GDM1 (cell line): ENCODE measurements at regions not wholly inside any gene's neighbourhood (a gene's known extent, or its start where the extent isn't known, plus 50 kb on each side); places are given as distances from the start of the nearest gene placed in this dataset.

Experiments used
- DNase-seq: peaks from one replicate; lab custom pipeline; 2025; lab: John Stamatoyannopoulos, UW

DNA sequence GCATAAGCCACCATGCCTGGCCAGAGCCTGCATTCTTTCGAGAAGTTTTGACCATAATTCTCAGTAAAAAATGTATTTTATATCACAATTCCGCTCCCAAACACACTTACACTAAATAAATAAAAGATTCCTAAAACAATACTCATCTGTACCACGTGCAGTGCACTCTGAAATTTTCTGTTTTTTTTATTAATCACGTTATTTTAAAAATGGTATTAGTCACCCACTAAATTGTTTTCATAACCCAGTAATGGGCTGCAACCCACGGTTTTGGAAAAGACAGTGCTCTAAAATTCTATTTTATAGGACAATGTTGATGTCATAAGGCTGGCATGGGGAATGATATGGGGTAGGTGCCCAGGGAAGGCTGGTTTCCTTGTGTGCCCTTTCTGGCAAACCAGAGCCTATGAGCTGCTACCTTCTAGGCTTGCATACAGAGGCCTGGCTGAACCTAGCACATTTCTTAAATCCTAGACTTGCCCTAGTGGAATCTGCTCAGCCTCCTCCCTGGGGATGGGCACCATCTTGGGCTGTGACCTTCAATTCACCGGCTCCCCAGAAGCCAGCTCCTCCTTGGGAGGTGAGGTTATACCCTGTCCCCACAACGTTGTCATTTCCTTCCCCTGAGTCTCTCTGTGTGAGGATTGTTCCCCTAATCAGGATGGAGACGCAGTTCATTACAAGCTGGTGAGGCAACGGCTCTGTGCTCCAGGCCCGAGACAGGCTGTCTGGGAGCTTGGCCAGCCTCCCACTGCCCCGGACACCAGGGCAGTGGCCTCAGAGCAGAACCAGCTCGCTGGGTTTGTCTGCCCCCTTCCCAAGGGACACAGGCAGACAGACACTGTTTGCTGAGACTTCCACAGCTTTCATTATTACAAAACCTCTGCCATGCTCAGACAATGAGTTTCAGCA, 116.5 kb upstream of the NAV2 start:
- no peak for DNase-seq

DNA sequence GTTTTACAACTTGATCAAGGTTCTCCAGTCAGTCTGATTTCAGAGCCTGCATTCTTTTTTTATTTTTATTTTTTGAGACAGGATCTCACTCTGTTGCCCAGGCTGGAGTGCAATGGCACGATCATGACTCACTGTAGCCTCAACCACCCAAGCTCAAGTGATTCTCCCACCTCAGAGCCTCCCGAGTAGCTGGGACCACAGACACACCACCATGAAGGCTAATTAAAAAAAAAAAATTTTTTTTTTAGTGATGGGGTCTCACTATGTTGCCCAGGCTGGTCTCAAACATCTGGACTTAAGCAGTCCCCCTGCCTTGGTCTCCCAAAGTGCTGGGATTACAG, 117.2 kb upstream of the NAV2 start:
- DNase-seq, result no peak

DNA sequence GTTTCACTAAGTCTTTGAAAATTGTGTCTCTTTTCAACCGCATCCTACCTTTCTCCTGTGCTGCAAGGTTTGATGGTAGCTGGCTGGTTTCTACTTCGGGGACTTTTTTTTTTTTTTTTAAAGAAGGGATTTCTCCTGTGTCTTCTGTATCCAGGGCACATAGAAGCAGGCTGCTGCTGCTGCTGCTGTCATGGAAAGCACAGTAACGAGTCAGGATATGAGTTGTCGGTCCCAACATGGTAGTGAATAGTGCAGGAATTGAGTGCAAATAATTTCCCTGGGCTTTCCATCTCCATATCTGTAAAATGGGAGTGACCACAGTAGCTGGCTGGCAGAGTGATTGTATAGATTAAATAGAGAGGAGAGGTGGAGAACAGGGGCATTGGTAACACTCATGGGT, 118.3 kb upstream of the NAV2 start:
- DNase-seq, result no peak

DNA sequence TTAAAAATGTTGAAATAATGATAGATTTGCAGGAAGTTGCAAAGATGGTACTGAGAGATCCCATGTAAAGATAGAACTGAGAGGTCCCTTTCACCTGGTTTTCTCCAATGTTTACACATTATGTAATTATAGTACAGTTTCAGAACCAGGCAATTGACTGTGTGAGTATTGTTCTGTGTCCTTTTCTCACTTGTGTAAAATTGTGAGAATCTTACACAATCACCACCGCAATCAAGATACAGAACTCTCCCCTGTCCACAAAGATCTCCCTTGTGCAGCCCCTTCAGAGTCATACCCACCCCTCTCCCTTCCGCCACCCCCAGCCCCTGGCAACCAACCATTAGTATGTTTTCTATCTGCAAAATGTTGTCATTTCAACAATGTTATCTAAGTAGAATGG, 119.8 kb upstream of the NAV2 start:
- DNase-seq, result no peak

DNA sequence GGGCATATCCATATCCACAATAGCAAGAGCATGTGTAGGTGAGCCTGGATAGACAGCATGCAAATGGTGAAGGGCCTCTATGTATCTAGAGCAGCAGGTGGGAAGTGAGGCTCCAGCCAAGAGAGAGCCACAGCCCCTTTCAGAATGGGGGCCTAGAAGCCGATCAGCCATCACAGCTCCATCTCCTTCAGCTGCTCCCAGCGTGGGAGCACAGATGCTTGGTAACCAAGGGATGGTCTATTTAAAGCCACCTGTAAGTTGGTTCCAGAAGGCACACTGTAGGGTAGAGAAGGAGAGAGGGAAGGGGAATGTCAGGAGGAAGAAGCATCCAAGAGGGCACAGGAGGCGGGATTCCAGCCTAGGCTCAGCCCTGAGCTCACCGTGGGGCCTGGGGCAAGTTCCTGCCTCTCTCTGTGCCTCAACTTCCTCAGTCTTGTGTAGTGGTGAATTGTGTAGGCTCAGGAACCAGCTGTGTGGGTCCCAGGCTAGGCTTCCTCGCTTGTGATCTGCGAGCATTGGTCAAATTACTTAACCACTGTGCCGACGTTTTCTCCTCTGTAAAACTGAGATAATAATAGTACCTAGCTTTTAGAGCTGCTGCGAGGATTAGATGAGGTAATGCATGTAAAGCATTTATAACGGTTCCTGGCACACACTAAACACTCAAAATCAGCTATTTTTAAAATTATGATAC, 122.9 kb upstream of the NAV2 start:
- DNase-seq, result no peak

DNA sequence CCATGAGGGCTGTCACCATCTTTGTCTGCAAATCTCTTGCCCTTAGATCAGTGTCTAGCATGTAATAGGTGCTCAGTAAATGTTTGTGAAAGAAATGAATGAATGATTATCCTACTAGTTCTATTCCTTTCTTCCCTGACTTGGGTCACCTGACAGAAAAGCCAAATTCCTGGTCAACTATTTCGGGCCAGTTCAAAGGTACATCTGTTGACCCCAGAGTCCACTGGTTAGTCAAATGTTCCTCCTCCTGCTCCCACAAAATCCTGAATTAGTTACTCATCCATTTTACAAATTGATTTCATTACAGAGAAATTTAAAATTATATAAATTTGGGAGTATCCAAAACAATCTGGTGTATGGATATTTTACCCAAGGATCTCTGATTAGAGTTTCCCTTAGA, 124.7 kb upstream of the NAV2 start:
- no peak for DNase-seq

DNA sequence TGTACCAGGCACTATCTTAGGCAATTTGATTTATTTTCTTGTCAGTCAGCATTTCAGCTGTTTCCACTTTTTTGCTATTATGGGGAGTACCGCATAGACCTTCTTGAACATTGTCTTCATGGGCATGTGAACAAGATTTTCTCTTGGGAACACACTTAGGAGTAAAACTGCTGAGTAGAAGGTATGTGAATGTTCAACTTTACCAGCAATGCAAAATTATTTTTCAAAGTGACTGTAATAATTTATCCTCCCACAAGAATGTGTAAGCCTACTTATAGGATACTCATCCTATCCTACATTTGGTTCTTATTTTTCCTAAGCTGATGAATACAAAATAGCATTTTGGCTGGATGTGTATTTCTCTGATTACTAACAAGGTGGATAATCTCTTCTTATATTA, 132.0 kb upstream of the NAV2 start:
- no peak for DNase-seq

DNA sequence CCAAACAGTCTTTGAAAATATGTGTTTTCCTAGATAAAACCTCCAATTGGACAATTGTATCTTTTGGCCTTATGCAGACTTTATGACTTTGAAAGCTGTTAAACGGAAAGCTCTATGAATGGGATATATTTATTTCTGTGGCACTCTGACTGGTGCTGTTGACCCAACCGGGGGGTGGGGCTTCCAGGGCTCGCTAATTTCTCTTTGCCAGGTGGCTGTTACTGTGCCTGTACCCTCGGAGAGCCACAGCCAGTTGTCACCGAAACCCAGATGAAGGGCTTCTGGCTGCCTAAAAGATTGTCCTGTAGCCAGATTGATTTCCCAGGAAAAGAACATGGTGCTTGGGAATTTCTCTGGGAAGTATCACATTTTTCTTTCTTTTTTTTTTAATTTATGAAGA, 132.7 kb upstream of the NAV2 start:
- DNase-seq, result no peak

DNA sequence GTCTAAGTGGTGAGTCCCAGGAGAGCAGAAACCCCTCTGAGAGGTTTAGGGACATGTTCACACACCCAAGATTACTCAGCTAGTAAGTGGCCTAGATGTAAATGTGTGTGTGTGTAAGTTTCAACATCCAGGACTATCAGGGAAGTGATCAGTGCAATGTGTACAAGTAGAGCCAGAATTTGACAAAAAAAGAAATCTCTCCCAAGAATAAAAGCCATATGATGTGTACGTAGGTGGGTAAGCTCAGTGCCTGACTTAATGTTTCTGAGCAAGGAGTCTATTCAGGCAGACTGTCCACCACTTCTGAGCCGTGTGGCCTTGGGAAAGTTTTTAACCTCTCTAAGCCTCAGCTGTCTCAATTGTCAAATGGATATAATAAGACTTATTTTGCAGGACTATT, 133.8 kb upstream of the NAV2 start:
- no peak for DNase-seq

DNA sequence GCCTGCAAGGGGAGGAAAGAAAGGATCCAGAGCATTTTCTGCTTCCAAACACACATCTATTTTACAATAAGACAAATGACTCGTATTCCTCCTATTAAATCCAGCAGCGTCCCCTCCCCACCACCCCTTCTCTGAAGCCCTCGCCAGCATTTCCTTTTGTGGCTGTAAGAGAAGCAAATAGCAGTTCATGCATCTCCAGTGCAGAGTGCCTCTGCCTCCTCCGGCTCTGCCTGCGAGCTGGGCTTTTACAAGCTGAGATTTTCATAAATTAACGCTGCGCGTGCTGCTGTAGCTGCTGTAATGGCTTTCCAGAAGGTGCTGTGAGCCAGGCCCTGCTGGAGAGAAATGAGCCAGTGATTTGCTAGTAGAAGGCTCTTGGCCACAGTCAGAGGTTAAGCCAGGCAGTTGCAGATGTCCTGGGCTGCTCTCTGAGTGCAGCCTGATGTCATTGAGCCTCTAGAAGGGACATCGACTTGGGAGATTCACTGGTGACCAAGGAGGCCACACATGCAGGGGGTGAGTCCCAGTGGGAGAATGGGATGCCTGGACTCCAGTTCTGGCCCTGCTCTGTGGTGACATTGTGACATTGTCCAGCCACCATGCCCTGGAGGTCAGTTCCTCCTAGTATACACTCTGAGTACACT, 134.5 kb upstream of the NAV2 start:
- DNase-seq, result no peak

DNA sequence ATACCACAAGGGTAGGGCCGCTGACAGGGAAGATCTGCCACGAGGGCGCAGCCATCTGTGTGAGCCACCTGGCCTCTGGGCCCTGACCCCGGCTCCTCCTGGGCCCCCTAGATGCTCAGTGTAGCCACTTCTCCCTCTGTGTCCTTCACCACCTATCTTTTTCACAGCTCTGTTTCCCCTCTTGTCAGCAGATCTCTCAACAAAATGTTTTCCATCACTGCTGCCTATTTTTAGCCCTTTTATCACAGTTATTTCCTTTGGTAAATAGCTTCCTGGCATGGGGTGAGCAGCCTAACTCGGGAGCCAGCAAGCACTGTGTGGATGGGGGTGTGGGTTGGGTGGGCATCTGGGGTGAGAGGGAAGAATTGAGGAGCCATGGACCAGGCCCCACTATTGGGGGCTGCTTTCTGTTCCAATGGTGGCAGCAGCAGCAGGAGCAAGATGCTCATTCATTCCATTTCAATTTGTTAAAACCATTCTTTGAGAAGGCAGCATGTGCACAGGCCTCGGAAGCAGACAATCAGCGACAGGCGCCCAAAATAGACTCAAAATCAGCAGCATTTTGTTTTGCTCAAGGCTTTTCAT, 135.2 kb upstream of the NAV2 start:
- no peak for DNase-seq

DNA sequence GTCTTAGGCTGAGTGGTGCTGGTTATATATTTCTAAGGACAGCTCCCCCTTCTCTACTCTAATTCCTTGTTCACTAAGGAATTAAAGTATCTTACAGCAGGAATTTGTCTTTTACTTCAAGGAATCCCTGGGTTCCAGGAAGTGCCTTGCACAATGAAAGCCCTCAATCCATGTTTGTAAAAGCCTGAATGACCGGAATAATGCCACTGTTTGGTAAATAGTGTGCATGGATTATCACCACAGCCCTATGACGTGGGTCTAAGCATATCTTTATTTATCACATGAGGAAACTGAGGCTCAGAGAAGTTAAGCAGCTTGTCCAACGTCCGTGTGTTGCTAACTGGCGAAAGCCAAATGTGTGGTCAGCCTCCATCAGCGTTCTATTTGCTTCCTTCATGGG, 135.7 kb upstream of the NAV2 start:
- DNase-seq, result no peak

DNA sequence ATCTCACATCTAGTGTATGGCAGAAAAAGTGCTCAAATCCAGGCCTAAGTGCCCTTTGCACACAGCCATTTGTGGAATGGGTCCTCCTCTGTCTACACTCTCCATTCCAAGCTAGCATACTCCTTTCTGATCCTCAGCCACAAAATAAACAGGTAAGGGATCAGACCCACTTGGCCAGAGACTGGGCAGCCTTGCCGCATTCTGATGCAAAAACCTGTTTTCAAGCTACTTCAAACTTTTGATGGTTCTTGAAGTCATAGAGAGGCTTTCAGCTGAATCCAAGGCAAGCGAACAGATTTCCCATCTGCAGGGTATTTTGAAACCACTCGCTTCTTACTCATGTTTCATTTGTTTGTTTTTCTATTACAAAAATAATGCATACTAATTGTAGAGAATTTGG, 136.6 kb upstream of the NAV2 start:
- no peak for DNase-seq

DNA sequence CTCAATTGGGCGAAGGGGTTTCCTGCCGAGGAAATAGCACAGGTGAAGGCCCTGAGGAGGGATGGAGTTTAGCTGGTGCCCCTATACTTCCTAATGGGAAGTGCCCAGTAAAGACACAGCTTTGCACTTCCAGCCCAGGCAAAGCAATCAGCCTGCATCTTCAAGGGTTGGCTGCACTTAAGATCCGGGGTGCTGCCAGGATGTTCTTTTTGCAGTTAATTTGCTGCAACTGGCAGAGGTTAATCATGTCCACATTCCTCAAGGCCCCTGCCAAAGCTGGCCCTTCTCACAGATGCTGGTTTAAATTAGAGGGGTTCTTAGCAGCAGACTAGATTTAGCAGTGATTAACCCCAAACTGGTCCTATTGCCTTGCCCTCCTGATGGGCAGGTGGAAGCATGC, 137.7 kb upstream of the NAV2 start:
- DNase-seq, result no peak

DNA sequence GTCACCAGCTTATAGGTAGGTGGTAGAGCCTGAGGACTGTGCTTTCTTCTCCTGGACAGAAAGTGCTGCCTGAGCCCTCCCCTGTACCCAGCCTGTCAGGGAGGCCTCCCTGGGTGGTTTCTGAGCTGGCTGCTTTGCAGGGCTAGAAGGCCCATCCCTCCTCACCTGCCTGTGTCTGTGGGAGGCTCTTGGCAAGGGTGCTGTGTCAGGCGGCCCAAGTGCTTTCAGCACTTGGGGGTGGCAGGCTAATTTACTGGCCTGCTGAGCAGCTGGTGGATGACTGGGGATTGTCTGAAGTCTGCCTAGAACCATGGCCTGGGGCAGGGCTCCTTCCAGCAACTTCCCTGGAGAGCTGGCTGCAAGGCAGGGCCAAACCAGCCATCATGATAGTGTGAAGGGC, 139.0 kb upstream of the NAV2 start:
- no peak for DNase-seq

DNA sequence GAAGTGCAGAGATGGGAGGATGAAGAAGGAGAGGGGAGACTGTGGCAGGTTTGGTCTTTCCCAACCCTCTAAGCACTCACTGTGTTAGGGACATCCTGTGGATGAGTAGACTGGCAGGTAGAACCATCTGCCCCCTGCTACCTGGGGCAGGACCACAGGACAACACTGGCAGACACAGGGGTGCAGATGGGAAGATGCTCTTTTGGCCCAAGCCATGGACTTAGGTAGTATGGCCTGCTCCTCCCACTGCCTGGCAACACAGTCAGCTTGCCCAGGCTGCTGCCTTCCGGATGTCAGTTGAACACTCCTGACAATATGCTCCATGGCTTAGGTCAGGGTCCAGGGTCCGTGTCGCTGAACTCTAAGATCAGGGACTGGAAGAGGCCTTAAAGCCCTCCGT, 140.7 kb upstream of the NAV2 start:
- no peak for DNase-seq

DNA sequence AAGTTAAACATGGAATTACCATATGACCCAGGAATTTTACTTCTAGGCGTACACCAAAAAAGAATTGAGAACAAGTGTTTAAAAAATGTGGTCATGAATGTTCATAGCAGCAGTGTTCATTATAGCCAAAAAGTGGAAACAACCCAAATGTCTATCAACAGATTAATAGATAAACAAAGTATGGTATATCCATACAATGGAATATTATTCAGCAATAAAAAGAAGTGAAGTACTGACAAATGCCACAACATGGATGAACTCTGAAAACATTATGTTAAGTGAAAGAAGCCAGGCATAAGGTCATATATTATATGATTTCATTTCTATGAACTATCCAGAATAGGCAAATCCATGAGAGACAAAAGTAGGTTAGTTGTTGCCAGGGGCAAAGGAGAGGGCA, 141.7 kb upstream of the NAV2 start:
- DNase-seq, result no peak

DNA sequence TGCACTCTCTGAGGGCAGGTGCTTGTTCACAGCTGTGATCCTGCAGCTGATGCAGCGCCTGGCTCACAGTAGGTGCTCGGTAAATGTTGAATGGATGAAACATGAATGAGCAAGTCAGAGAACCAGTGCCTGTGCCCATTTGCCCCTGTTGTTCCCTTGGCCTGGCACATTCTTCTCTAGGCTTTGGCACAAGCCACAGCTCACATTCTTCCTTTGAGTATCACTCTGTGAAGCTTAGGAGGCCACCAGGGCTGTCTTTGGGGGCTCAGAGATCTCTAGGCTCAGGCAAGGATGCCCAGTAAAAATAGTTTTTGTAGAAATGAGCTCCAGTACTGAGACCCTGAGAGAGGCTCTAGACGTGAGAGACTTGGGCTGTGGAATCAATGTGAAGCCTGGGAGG, 144.6 kb upstream of the NAV2 start:
- DNase-seq, result no peak

DNA sequence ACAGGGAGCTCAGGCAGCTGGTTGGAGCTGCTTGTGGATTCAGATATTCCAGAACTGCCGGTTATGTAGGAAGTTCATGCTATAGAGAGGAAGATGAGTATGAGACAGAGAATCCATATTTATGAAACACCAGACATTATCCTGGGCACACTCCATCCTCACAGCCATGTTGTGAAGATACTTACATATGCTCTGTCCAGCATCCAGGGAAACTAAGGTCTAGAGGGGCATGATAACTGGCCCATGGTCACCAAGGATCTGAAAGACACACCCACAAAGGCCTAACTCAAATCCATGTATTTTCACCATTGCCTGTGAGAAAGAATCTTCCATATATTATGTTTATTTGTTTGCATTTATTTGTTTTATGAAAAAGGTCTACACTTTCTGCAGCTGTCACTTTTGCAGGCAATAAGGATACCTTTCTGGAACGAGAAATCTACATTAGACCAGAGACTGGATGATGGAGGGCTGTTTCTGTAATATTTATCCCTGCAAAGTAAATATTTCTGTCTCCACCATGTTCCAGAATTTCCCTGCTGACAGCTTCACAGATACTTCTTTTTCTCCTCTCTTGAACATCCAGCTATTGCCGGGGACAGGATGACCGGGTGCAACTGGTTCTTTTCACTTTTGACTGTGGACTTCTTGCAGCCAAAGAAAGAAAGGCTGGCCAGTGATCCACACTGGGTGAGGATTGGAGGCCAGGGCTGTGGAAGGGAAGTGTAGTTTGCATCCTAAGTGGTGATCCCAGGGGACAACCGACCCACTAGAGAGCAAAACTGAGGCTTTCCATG, 145.9 kb upstream of the NAV2 start:
- DNase-seq, result no peak

DNA sequence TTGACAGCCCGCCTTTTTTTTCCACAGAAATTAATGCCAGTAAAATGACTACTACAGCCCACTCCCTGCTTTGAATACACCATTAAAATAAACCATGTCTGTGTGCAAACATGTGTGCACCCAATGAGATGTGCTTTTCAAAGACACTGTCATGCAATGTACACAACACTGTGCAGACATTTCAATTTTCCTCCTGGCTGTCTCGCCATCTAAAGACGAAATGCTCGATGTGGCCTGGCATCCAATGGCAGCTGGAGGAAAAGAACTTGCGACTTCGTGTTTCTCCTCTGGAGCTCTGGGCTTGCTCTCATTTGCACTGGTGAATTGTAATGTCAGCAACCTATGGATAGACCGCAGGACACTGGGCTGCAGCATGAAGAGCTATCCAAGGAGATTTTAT, 147.0 kb upstream of the NAV2 start:
- no peak for DNase-seq

DNA sequence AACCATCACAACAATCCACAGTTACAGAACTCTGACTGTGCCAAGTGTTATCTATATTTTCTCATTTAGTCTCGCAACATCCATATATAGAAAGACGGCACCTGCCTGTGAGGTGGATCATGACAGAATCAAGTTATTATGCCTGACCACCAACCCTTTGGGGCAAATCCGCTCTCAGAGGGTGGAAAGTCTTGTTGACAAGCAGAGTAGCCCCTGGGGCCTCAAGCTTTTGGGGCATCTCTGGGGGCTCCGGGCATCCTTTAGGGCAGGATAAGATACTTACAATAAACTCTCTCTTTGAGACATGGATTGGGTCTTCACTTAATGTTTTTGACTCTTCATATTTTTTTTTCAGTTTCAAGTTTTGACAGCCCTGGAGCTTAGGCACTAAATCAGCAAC, 150.5 kb upstream of the NAV2 start:
- no peak for DNase-seq

DNA sequence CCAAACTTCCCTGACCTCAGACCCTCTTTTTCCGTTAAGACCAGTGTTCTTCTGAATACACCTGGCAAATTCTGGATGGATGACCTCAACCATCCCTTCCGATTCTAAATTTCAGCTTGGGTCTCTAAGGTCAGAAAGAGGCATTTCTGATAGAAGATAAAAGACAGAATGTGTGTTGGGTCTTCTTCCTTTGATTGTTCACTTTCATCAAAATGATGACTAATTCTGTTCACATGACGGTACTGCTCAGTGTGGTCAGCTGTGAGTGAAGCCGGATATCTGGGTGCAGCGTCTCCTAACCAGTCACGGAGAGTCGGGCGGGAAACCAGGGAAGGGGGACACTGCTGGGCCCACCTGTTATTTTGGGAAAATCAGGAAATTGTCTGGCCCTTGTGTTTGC, 151.6 kb upstream of the NAV2 start:
- no peak for DNase-seq
